Head of caudate nucleus (tissue), 42 donors: ENCODE measurements at regions not wholly inside any gene's neighbourhood (a gene's known extent, or its start where the extent isn't known, plus 50 kb on each side); places are given as distances from the start of the nearest gene placed in this dataset.
"Not testable (repeated sequence)": the region's sequence is repeated elsewhere in the genome, so short reads cannot be mapped to it uniquely, and the experiment has no call there.

Experiments
- DNase-seq, 42 donors: peaks; one replicate each; pipeline versions ENCODE4 v3.0.0 to v3.0.0-alpha.2; 2020 to 2021; ENCODE audit warnings: mixed read lengths in 7 of 42
- intact Hi-C: fragments of 100-400 bp; cut with DNase I; formaldehyde crosslinking; loops from one replicate; pipeline ENCODE4 v1.15.0; 2022

GRCh38 chr15:69568173-69569009 lies 115.8 kb downstream of the RPLP1 start:
- intact Hi-C loops = no loop called here
- DNase-seq = no peak

- DNase-seq = no peak
- intact Hi-C loops = loop anchor here (10.0 kb wide), 2 partner anchors 524 to 914 kb away; partner anchors contain the start of gene TLE3
Observed at GRCh38 chr15:69570454-69570853, 117.8 kb downstream of the RPLP1 start.

GRCh38 chr15:69570997-69571396 lies 118.4 kb downstream of the RPLP1 start:
- DNase-seq = no peak
- intact Hi-C loops = loop anchor here (10.0 kb wide), 2 partner anchors 524 to 914 kb away; partner anchors contain the start of gene TLE3

- intact Hi-C loops = loop anchor here (10.0 kb wide), 2 partner anchors 522 to 912 kb away; partner anchors contain the start of gene TLE3
- not testable (repeated sequence) for DNase-seq
Observed at GRCh38 chr15:69573278-69573677, 120.7 kb downstream of the RPLP1 start.

GRCh38 chr15:69573815-69574475 lies 121.3 kb downstream of the RPLP1 start:
- intact Hi-C loops = loop anchor here (10.0 kb wide), 2 partner anchors 521 to 911 kb away; partner anchors contain the start of gene TLE3
- peak; percentile 30 to 95 (median 75) for DNase-seq

- DNase-seq = no peak
- intact Hi-C loops = loop anchor here (10.0 kb wide), 2 partner anchors 520 to 910 kb away; partner anchors contain the start of gene TLE3
Observed at GRCh38 chr15:69574506-69574905, 121.9 kb downstream of the RPLP1 start.

- no peak for DNase-seq
- intact Hi-C loops = loop anchor here (10.0 kb wide), 2 partner anchors 519 to 909 kb away; partner anchors contain the start of gene TLE3
Observed at GRCh38 chr15:69575387-69575786, 122.8 kb downstream of the RPLP1 start.

GRCh38 chr15:69576035-69576526 lies 123.5 kb downstream of the RPLP1 start:
- intact Hi-C loops = loop anchor here (10.0 kb wide), 2 partner anchors 519 to 909 kb away; partner anchors contain the start of gene TLE3
- peak; percentile 53 to 84 (median 72) for DNase-seq

GRCh38 chr15:69576948-69577351 lies 124.3 kb downstream of the RPLP1 start:
- intact Hi-C loops = loop anchor here (10.0 kb wide), 2 partner anchors 518 to 908 kb away; partner anchors contain the start of gene TLE3
- no peak for DNase-seq

- intact Hi-C loops = loop anchor here (10.0 kb wide), 2 partner anchors 517 to 907 kb away; partner anchors contain the start of gene TLE3
- DNase-seq = no peak
Observed at GRCh38 chr15:69577397-69577796, 124.8 kb downstream of the RPLP1 start.

- intact Hi-C loops = loop anchor here (10.0 kb wide), 2 partner anchors 517 to 907 kb away; partner anchors contain the start of gene TLE3
Observed at GRCh38 chr15:69578252-69578651, 125.6 kb downstream of the RPLP1 start.

GRCh38 chr15:69578787-69579583 lies 126.4 kb downstream of the RPLP1 start:
- intact Hi-C loops = loop anchor here (10.0 kb wide), 2 partner anchors 516 to 906 kb away; partner anchors contain the start of gene TLE3
- no peak for DNase-seq

More at GRCh38 chr15:69578252-69578651, 125.6 kb downstream of the RPLP1 start:
- DNase-seq = no peak

- no peak for DNase-seq
- intact Hi-C loops = loop anchor here (10.0 kb wide), 2 partner anchors 515 to 905 kb away; partner anchors contain the start of gene TLE3
Observed at GRCh38 chr15:69579950-69580618, 127.5 kb downstream of the RPLP1 start.

- DNase-seq = no peak
- intact Hi-C loops = no loop called here
Observed at GRCh38 chr15:69583626-69584025, 131.0 kb downstream of the RPLP1 start.

GRCh38 chr15:69585937-69586336 lies 133.3 kb downstream of the RPLP1 start:
- intact Hi-C loops = no loop called here
- DNase-seq = no peak

GRCh38 chr15:69586721-69587120 lies 134.1 kb downstream of the RPLP1 start:
- intact Hi-C loops = no loop called here
- DNase-seq = no peak

GRCh38 chr15:69587723-69588426 lies 135.3 kb downstream of the RPLP1 start:
- intact Hi-C loops = no loop called here

More at GRCh38 chr15:69587723-69588426, 135.3 kb downstream of the RPLP1 start:
- DNase-seq = no peak
